MM.1S (cell line): ENCODE measurements at regions not wholly inside any gene's neighbourhood (a gene's known extent, or its start where the extent isn't known, plus 50 kb on each side); places are given as distances from the start of the nearest gene placed in this dataset.

Source experiments
- DNase-seq: peaks from one replicate; pipeline ENCODE4 v3.0.0-alpha.2; 2015
- H2AFZ ChIP-seq: fragments of 300-600 bp; sonication (generic); 2 replicates; pipeline ENCODE4 v1.6.0; 2016; ENCODE audit warnings: antibody characterized with exemption, low read length
- H3F3A ChIP-seq: fragments of 300-600 bp; sonication (generic); 2 replicates; pipeline ENCODE4 v1.6.1; 2016; ENCODE audit warnings: mild to moderate bottlenecking, antibody characterized with exemption, low read length, moderate library complexity, mixed read lengths; ENCODE audit not compliant: insufficient read depth
- H3K27ac ChIP-seq: fragments of 300-600 bp; sonication (generic); 2 replicates; pipeline ENCODE4 v1.5.1; 2016; ENCODE audit warnings: mild to moderate bottlenecking, low read length
- H3K27me3 ChIP-seq: fragments of 300-600 bp; sonication (generic); replicated peaks from 2 replicates; pipeline ENCODE4 v1.6.0; 2016; ENCODE audit warnings: low read length; ENCODE audit not compliant: insufficient read depth
- H3K36me3 ChIP-seq: fragments of 300-600 bp; sonication (generic); replicated peaks from 2 replicates; pipeline ENCODE4 v1.6.1; 2016; ENCODE audit warnings: mild to moderate bottlenecking, low read length, mixed read lengths; ENCODE audit not compliant: insufficient read depth
- H3K4me1 ChIP-seq: fragments of 300-600 bp; sonication (generic); 2 replicates; pipeline ENCODE4 v1.6.1; 2016; ENCODE audit warnings: low read length, mixed read lengths
- H3K4me2 ChIP-seq: fragments of 300-600 bp; sonication (generic); 2 replicates; pipeline ENCODE4 v1.6.0; 2016; ENCODE audit warnings: low read depth, low read length
- H3K4me3 ChIP-seq: fragments of 300-600 bp; sonication (generic); 2 replicates; pipeline ENCODE4 v1.5.1; 2016; ENCODE audit warnings: low read length, mixed read lengths
- H3K79me2 ChIP-seq: fragments of 300-600 bp; sonication (generic); 2 replicates; pipeline ENCODE4 v1.6.1; 2016; ENCODE audit warnings: mixed run types, low read length, mixed read lengths
- H3K9ac ChIP-seq: fragments of 300-600 bp; sonication (generic); 2 replicates; pipeline ENCODE4 v1.6.1; 2016; ENCODE audit warnings: low read length, mixed read lengths
- H3K9me2 ChIP-seq: fragments of 300-600 bp; sonication (generic); replicated peaks from 2 replicates; pipeline ENCODE4 v1.6.1; 2016; ENCODE audit warnings: mild to moderate bottlenecking, low read length, mixed read lengths; ENCODE audit not compliant: insufficient read depth
- H3K9me3 ChIP-seq: fragments of 300-600 bp; sonication (generic); replicated peaks from 2 replicates; pipeline ENCODE4 v1.6.1; 2016; ENCODE audit warnings: mild to moderate bottlenecking, low read length, mixed read lengths; ENCODE audit not compliant: insufficient read depth
- H4K20me1 ChIP-seq: fragments of 300-600 bp; sonication (generic); 2 replicates; pipeline ENCODE4 v1.6.1; 2016; ENCODE audit warnings: mild to moderate bottlenecking, low read length, moderate library complexity, mixed read lengths; ENCODE audit not compliant: insufficient read depth
- CTCF ChIP-seq: fragments of 300-600 bp; sonication (generic); IDR thresholded peaks from 2 replicates; pipeline ENCODE4 v1.5.1; 2016; ENCODE audit warnings: antibody characterized with exemption, low read length, mixed read lengths
- EZH2 ChIP-seq: fragments of 300-600 bp; sonication (generic); optimal IDR thresholded peaks from 2 replicates; pipeline ENCODE3; 2017; ENCODE audit warnings: low read depth, mild to moderate bottlenecking, antibody characterized with exemption, low read length, mixed read lengths
- EZH2phosphoT487 ChIP-seq: fragments of 300-600 bp; sonication (generic); IDR thresholded peaks from 2 replicates; pipeline ENCODE4 v1.6.1; 2018; ENCODE audit warnings: antibody characterized with exemption, low read length

GRCh38 chr17:53227514-53227913, 595.2 kb upstream of the KIF2B start:
- no peaks in the 10 kb centered on the region for H3K4me1 ChIP-seq
- no peaks in the 10 kb centered on the region for H3F3A ChIP-seq
- H3K9me3 ChIP-seq, result no peaks in the 10 kb centered on the region
- no peak overlapping the region for H2AFZ ChIP-seq
- no peak overlapping the region for H3K9ac ChIP-seq
- H3K27me3 ChIP-seq, result no peaks in the 10 kb centered on the region
- no peak overlapping the region for H3K4me2 ChIP-seq
- H3K27ac ChIP-seq, result no peak overlapping the region
- H4K20me1 ChIP-seq, result no peaks in the 10 kb centered on the region
- H3K36me3 ChIP-seq, result no peaks in the 10 kb centered on the region
- no peak for DNase-seq
- no peak overlapping the region for H3K4me3 ChIP-seq
- no peaks in the 10 kb centered on the region for H3K79me2 ChIP-seq
- no peaks in the 10 kb centered on the region for H3K9me2 ChIP-seq
- no peak for TF ChIP-seq EZH2
- TF ChIP-seq EZH2phosphoT487, result no peak
- no peak for TF ChIP-seq CTCF

GRCh38 chr17:53227111-53227510, 595.6 kb upstream of the KIF2B start:
- H3K4me2 ChIP-seq, result no peak overlapping the region
- H3K9ac ChIP-seq, result no peak overlapping the region
- no peaks in the 10 kb centered on the region for H3K9me3 ChIP-seq
- no peaks in the 10 kb centered on the region for H3K9me2 ChIP-seq
- H3K27me3 ChIP-seq, result no peaks in the 10 kb centered on the region
- DNase-seq, result no peak
- no peak overlapping the region for H3K4me3 ChIP-seq
- H3K36me3 ChIP-seq, result no peaks in the 10 kb centered on the region
- no peaks in the 10 kb centered on the region for H4K20me1 ChIP-seq
- TF ChIP-seq EZH2 (no peak), EZH2phosphoT487 (no peak), CTCF (no peak)
- H3K4me1 ChIP-seq, result no peaks in the 10 kb centered on the region
- no peaks in the 10 kb centered on the region for H3F3A ChIP-seq
- H2AFZ ChIP-seq, result no peak overlapping the region
- H3K27ac ChIP-seq, result no peak overlapping the region
- no peaks in the 10 kb centered on the region for H3K79me2 ChIP-seq

GRCh38 chr17:53219821-53220220, 602.9 kb upstream of the KIF2B start:
- H3K4me2 ChIP-seq, result no peak overlapping the region
- H3K27me3 ChIP-seq, result no peaks in the 10 kb centered on the region
- no peak for DNase-seq
- H3K4me3 ChIP-seq, result no peak overlapping the region
- no peaks in the 10 kb centered on the region for H3K79me2 ChIP-seq
- no peaks in the 10 kb centered on the region for H4K20me1 ChIP-seq
- no peaks in the 10 kb centered on the region for H3K36me3 ChIP-seq
- no peak overlapping the region for H2AFZ ChIP-seq
- no peaks in the 10 kb centered on the region for H3F3A ChIP-seq
- H3K9me3 ChIP-seq, result no peaks in the 10 kb centered on the region
- H3K4me1 ChIP-seq, result no peaks in the 10 kb centered on the region
- no peaks in the 10 kb centered on the region for H3K9me2 ChIP-seq
- H3K27ac ChIP-seq, result no peak overlapping the region
- H3K9ac ChIP-seq, result no peak overlapping the region
- TF ChIP-seq EZH2, result no peak
- TF ChIP-seq EZH2phosphoT487, result no peak
- no peak for TF ChIP-seq CTCF

DNA sequence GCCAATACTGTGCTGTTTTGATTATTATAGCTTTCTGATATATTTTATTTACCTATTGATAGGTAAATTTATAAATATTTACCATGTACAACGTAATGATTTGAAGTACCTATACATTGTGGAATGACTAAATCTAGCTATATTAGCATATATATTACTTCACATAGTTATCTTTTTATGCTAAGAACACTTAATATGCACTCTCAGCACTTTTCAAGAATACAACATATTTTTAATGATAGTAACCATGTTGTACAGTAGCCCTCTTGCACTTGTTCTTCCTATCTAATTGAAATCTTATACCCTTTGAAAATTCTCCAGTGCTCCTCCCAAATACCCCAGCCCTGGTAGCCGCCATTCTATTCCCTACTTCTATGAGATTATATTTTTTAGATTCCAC, 604.0 kb upstream of the KIF2B start:
- TF ChIP-seq EZH2phosphoT487 (no peak), EZH2 (no peak), CTCF (no peak)
- no peak for DNase-seq
- Histone ChIP-seq H3K79me2 (no peaks in the 10 kb centered on the region), H3K27me3 (no peaks in the 10 kb centered on the region), H3K4me3 (no peak overlapping the region), H2AFZ (no peak overlapping the region), H3F3A (no peaks in the 10 kb centered on the region), H3K36me3 (no peaks in the 10 kb centered on the region), H3K27ac (no peak overlapping the region), H3K4me2 (no peak overlapping the region), H3K9me3 (no peaks in the 10 kb centered on the region), H3K9me2 (no peaks in the 10 kb centered on the region), H4K20me1 (no peaks in the 10 kb centered on the region), H3K9ac (no peak overlapping the region), H3K4me1 (no peaks in the 10 kb centered on the region)
